ENCODE measurements at regions not wholly inside any gene's neighbourhood (a gene's known extent, or its start where the extent isn't known, plus 50 kb on each side); places are given as distances from the start of the nearest gene placed in this dataset.

DNA sequence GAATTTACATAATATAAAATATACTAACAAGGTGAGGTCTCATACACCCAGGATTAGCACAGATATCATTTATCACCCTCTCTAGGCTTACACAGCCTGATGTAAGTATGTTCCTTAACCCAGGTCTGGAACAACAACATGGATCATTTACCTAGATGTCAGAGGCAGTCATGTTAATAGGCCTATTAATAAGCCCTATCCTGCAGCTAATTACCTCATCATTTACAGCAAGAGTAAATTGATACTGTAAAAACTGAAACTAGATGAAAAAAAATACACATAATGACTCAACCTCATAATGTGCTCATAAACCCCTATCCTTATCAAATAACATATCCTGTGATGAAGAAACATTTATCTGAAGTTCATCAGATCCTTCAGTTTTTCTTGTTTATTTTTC, 334.3 kb upstream of the MANEA start:
- TF ChIP-seq CTCF (IDR thresholded peaks at IDR 0.05): no peak
- H3K36me3 ChIP-seq: no peaks in the 10 kb centered on the region
- no peaks in the 10 kb centered on the region for H3K27me3 ChIP-seq
- H3K4me3 ChIP-seq: no peak overlapping the region
- no peak overlapping the region for H3K27ac ChIP-seq
- no peaks in the 10 kb centered on the region for H3K9me3 ChIP-seq
- no peak for DNase-seq (ENCODE audit: low spot score)
- H3K4me1 ChIP-seq: no peaks in the 10 kb centered on the region

DNA sequence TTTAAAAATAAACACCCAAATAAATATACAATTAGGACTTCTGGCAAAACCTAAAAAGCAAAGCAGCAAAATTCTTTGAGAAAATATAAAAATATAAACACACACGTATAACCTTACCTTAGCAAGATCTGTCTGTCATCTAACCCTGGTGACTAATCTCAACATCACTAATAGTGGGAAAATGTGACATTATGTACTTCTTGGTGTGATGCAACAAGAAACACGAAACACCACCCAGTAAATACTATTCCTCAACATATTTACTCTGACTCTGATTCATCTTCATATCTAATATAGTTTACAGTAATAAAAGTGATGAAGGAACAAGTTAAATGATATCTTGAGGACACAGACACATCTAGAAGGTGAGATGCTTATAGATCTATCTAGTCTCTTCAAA, 332.6 kb upstream of the MANEA start:
- Histone ChIP-seq H3K9me3 (no peaks in the 10 kb centered on the region), H3K4me1 (no peaks in the 10 kb centered on the region), H3K27me3 (no peaks in the 10 kb centered on the region), H3K36me3 (no peaks in the 10 kb centered on the region), H3K4me3 (no peak overlapping the region), H3K27ac (no peak overlapping the region)
- DNase-seq (ENCODE audit: low spot score): no peak
- TF ChIP-seq CTCF (IDR thresholded peaks at IDR 0.05): no peak

GRCh38 chr6:95248499-95248898, 328.8 kb upstream of the MANEA start:
- Histone ChIP-seq H3K36me3 (no peaks in the 10 kb centered on the region), H3K9me3 (no peaks in the 10 kb centered on the region), H3K27me3 (no peaks in the 10 kb centered on the region), H3K27ac (no peak overlapping the region), H3K4me1 (no peaks in the 10 kb centered on the region), H3K4me3 (no peak overlapping the region)
- TF ChIP-seq CTCF (IDR thresholded peaks at IDR 0.05): no peak
- no peak for DNase-seq (ENCODE audit: low spot score)

GRCh38 chr6:95249175-95249574, 328.2 kb upstream of the MANEA start:
- Histone ChIP-seq H3K4me3 (no peak overlapping the region), H3K9me3 (no peaks in the 10 kb centered on the region), H3K4me1 (no peaks in the 10 kb centered on the region), H3K36me3 (no peaks in the 10 kb centered on the region), H3K27ac (no peak overlapping the region), H3K27me3 (no peaks in the 10 kb centered on the region)
- DNase-seq (ENCODE audit: low spot score): no peak
- no peak for TF ChIP-seq CTCF (IDR thresholded peaks at IDR 0.05)

DNA sequence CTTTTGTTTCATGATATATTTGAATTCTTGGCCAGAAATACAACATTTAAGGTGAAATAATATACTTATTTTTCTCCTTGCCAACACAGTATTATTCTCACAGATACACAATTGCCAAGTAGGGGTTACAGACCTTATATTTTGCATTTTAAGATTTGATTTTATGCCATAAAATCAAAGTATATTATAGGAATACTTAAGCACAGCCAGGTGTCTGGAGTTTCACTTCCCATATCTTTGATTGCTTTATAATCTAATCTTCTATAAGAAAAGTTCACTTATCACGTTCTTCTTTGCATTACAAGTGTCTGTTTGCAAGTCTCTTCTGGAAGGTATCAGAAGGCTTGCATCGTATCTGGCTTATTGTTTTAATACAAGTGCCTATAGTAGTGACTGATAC, 327.7 kb upstream of the MANEA start:
- H3K36me3 ChIP-seq: no peaks in the 10 kb centered on the region
- H3K9me3 ChIP-seq: no peaks in the 10 kb centered on the region
- DNase-seq (ENCODE audit: low spot score): no peak
- H3K4me1 ChIP-seq: no peaks in the 10 kb centered on the region
- no peak for TF ChIP-seq CTCF (IDR thresholded peaks at IDR 0.05)
- H3K27me3 ChIP-seq: no peaks in the 10 kb centered on the region
- no peak overlapping the region for H3K4me3 ChIP-seq
- no peak overlapping the region for H3K27ac ChIP-seq

GRCh38 chr6:95263840-95264239, 313.5 kb upstream of the MANEA start:
- no peaks in the 10 kb centered on the region for H3K27me3 ChIP-seq
- no peak overlapping the region for H3K4me3 ChIP-seq
- TF ChIP-seq CTCF (IDR thresholded peaks at IDR 0.05): no peak
- DNase-seq (ENCODE audit: low spot score): no peak
- H3K36me3 ChIP-seq: no peaks in the 10 kb centered on the region
- H3K9me3 ChIP-seq: peaks cover 0 to 8% of the 10 kb centered on the region in 2 donors
- no peaks in the 10 kb centered on the region for H3K4me1 ChIP-seq
- no peak overlapping the region for H3K27ac ChIP-seq
